Tibial nerve (tissue), 4 donors: ENCODE measurements at regions not wholly inside any gene's neighbourhood (a gene's known extent, or its start where the extent isn't known, plus 50 kb on each side); places are given as distances from the start of the nearest gene placed in this dataset.

Experiments
- DNase-seq, 2 donors: peaks; one replicate each; pipeline ENCODE4 v3.0.0-alpha.2; 2019; ENCODE audit warnings: low spot score in 2 of 2
- H3K27ac ChIP-seq, 4 donors: fragments of 200-600 bp; sonication (generic) in 3 of 4; one replicate each; pipeline ENCODE4 v1.5.1; 2017 to 2019; ENCODE audit warnings: mild to moderate bottlenecking in 1 of 4
- H3K27me3 ChIP-seq, 2 donors: fragments of 200-600 bp; sonication (generic) in 1 of 2; one replicate each; pipeline versions ENCODE4 v1.5.1 to v1.6.0; 2017 to 2019
- H3K36me3 ChIP-seq, 3 donors: fragments of 200-600 bp; sonication (generic); one replicate each; pipeline ENCODE4 v1.5.1; 2018 to 2019
- H3K4me1 ChIP-seq, 4 donors: fragments of 200-600 bp; sonication (generic) in 3 of 4; one replicate each; pipeline ENCODE4 v1.5.1; 2017 to 2019
- H3K4me3 ChIP-seq, 4 donors: fragments of 200-600 bp; sonication (generic) in 3 of 4; one replicate each; pipeline ENCODE4 v1.5.1; 2017 to 2019; ENCODE audit warnings: mild to moderate bottlenecking in 1 of 4, moderate library complexity in 1 of 4
- H3K9me3 ChIP-seq, 4 donors: fragments of 200-600 bp; sonication (generic) in 3 of 4; one replicate each; pipeline ENCODE4 v1.5.1; 2017 to 2019
- CTCF ChIP-seq, 5 experiments: fragments of 200-600 bp in 3 of 5; fragments of 450-650 bp in 2 of 5; sonication (generic) in 3 of 5; IDR thresholded peaks; one replicate each; pipeline ENCODE4 v1.5.1; 2016 to 2019; ENCODE audit warnings: antibody characterized with exemption in 5 of 5, mild to moderate bottlenecking in 3 of 5, moderate library complexity in 2 of 5
- EP300 ChIP-seq, 2 donors: sonication (generic); formaldehyde crosslinking; IDR thresholded peaks; one replicate each; pipeline ENCODE4 v1.6.1; 2017; ENCODE audit warnings: antibody characterized with exemption in 2 of 2, mild to moderate bottlenecking in 1 of 2
- POLR2A ChIP-seq, 2 donors: fragments of 450-650 bp; IDR thresholded peaks; one replicate each; pipeline ENCODE4 v1.6.1; 2017; ENCODE audit warnings: antibody characterized with exemption in 2 of 2, mild to moderate bottlenecking in 2 of 2, moderate library complexity in 2 of 2
- WGBS, 2 donors: methylation state at CpG; one replicate each; pipeline ENCODE4 v1.1.5; 2018; 5-methylcytosine and 5-hydroxymethylcytosine counted together

DNA sequence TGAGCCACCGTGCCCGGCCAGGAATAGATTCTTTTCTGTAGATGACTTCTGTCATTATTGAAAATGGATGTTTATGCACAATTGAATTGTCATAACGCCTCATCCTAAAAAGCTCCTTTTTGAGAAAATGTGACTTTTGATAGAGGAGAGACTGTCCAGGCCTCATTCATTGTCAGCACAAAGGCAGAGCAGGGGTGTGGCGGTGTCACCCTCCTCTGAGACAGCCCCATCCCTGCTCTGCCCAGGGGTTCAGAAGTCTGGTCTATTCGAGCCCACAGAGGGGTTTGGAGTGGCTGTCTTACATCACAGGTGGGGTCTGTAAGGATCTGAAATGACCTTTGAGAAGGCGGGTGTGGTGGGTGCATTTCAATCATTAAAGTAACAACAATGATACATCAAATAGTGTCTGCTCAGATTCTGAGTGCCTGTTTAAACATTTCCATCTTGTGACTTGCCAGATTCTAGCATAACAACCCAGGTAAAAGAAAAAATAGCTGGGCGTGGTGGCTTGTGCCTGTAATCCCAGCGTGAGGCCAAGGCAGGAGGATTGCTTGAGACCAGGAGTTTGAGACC lies 161.0 kb downstream of the SEC14L1 start:
- Histone ChIP-seq H3K27me3 (no peaks in the 10 kb centered on the region), H3K4me3 (no peak overlapping the region), H3K36me3 (no peaks in the 10 kb centered on the region), H3K4me1 (peaks cover 0 to 16% (median 6%) of the 10 kb centered on the region in 4 donors), H3K9me3 (peaks cover 0 to 15% (median 0%) of the 10 kb centered on the region in 4 donors), H3K27ac (no peak overlapping the region)
- TF ChIP-seq POLR2A (IDR thresholded peaks at IDR 0.05) = no peak
- no peak for TF ChIP-seq CTCF (IDR thresholded peaks at IDR 0.05)
- TF ChIP-seq EP300 (IDR thresholded peaks at IDR 0.05) = no peak
- DNase-seq = no peak
- 81 to 82% methylated on average over 8 of the region's 8 CpGs for WGBS, 2 donors

GRCh38 chr17:77302682-77303081 lies 161.9 kb downstream of the SEC14L1 start:
- peaks cover 0 to 16% (median 6%) of the 10 kb centered on the region in 4 donors for H3K4me1 ChIP-seq
- H3K9me3 ChIP-seq = peaks cover 0 to 15% (median 0%) of the 10 kb centered on the region in 4 donors
- no peak for DNase-seq
- H3K27ac ChIP-seq = no peak overlapping the region
- TF ChIP-seq POLR2A (IDR thresholded peaks at IDR 0.05) = no peak
- no peak for TF ChIP-seq EP300 (IDR thresholded peaks at IDR 0.05)
- TF ChIP-seq CTCF (IDR thresholded peaks at IDR 0.05) = no peak
- H3K27me3 ChIP-seq = no peaks in the 10 kb centered on the region
- no peaks in the 10 kb centered on the region for H3K36me3 ChIP-seq
- H3K4me3 ChIP-seq = no peak overlapping the region
- 93 to 96% methylated on average over 8 of the region's 8 CpGs for WGBS, 2 donors

GRCh38 chr17:77303620-77304019 lies 162.9 kb downstream of the SEC14L1 start:
- TF ChIP-seq EP300 (IDR thresholded peaks at IDR 0.05) = no peak
- TF ChIP-seq CTCF (IDR thresholded peaks at IDR 0.05) = no peak
- no peak for TF ChIP-seq POLR2A (IDR thresholded peaks at IDR 0.05)
- 89 to 94% methylated on average over 6 of the region's 6 CpGs for WGBS, 2 donors
- H3K4me3 ChIP-seq = no peak overlapping the region

GRCh38 chr17:77304051-77304745 lies 163.4 kb downstream of the SEC14L1 start:
- 42 to 50% methylated on average over 15 to 17 of the region's 17 CpGs for WGBS, 2 donors
- no peak for DNase-seq
- H3K27ac ChIP-seq = peak overlapping the region in 2 of 4 donors; percentile 31 to 55

More at GRCh38 chr17:77303620-77304019, 162.9 kb downstream of the SEC14L1 start:
- Histone ChIP-seq H3K9me3 (peaks cover 0 to 7% (median 0%) of the 10 kb centered on the region in 4 donors), H3K4me1 (peaks cover 0 to 17% (median 6%) of the 10 kb centered on the region in 4 donors), H3K27ac (peak overlapping the region in 1 of 4 donors; percentile 31), H3K27me3 (no peaks in the 10 kb centered on the region), H3K36me3 (no peaks in the 10 kb centered on the region)
- no peak for DNase-seq

More at GRCh38 chr17:77304051-77304745, 163.4 kb downstream of the SEC14L1 start:
- H3K4me1 ChIP-seq = peaks cover 0 to 23% (median 6%) of the 10 kb centered on the region in 4 donors
- TF ChIP-seq CTCF (IDR thresholded peaks at IDR 0.05) = no peak
- no peak for TF ChIP-seq EP300 (IDR thresholded peaks at IDR 0.05)
- no peak for TF ChIP-seq POLR2A (IDR thresholded peaks at IDR 0.05)
- H3K9me3 ChIP-seq = peaks cover 0 to 1% (median 0%) of the 10 kb centered on the region in 4 donors
- no peaks in the 10 kb centered on the region for H3K27me3 ChIP-seq
- no peaks in the 10 kb centered on the region for H3K36me3 ChIP-seq
- H3K4me3 ChIP-seq = no peak overlapping the region
